Muscle layer of duodenum (tissue), 2 donors: ENCODE measurements at regions not wholly inside any gene's neighbourhood (a gene's known extent, or its start where the extent isn't known, plus 50 kb on each side); places are given as distances from the start of the nearest gene placed in this dataset.
A peak's percentile ranks its signal among the peaks of the same experiment; 100 is the strongest.
"Not testable (repeated sequence)": the region's sequence is repeated elsewhere in the genome, so short reads cannot be mapped to it uniquely, and the experiment has no call there.

Experiments
- H3K27ac ChIP-seq: one replicate; pipeline ENCODE4 v1.7.0; 2013; ENCODE audit warnings: mild to moderate bottlenecking, low read length
- H3K27me3 ChIP-seq: one replicate; pipeline ENCODE4 v1.7.0; 2013; ENCODE audit warnings: low read depth, mild to moderate bottlenecking, control low read depth, low read length
- H3K36me3 ChIP-seq, 2 donors: one replicate each; pipeline ENCODE4 v1.7.0; 2013; ENCODE audit warnings: low read length in 2 of 2, control low read depth in 1 of 2, mild to moderate bottlenecking in 1 of 2; ENCODE audit not compliant: insufficient read depth in 2 of 2, control insufficient read depth in 1 of 2
- H3K4me1 ChIP-seq, 2 donors: one replicate each; pipeline ENCODE4 v1.7.0; 2013; ENCODE audit warnings: low read length in 2 of 2, mild to moderate bottlenecking in 2 of 2, control low read depth in 1 of 2, moderate library complexity in 1 of 2; ENCODE audit not compliant: insufficient read depth in 2 of 2, control insufficient read depth in 1 of 2
- H3K4me3 ChIP-seq, 2 donors: one replicate each; pipeline ENCODE4 v1.7.0; 2013; ENCODE audit warnings: low read length in 2 of 2, low read depth in 1 of 2, mild to moderate bottlenecking in 1 of 2
- H3K9me3 ChIP-seq, 2 donors: one replicate each; pipeline ENCODE4 v1.7.0; 2013; ENCODE audit warnings: low read length in 2 of 2, control low read depth in 1 of 2, mild to moderate bottlenecking in 1 of 2; ENCODE audit not compliant: control insufficient read depth in 1 of 2
- donor health status: healthy.

DNA sequence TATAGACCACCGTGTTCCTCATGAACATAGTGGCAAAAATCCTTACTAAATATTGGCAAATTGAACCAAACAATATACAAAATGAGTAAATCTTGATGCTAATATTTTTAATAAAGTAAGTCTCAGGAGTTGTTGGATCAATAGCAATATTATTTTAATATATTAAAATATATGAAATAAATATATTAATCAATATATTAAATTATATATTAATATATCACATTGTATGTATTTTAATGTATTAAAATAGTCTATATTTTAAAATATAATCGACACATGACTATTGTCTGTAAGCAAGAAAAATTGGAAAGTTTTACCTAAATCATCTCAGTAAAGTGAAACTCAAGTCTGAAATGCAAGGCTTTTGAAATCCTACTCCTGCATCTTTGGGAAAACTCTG, 78.9 kb upstream of the GJB6 start:
- H3K4me3 ChIP-seq: no peak overlapping the region
- no peaks in the 10 kb centered on the region for H3K27me3 ChIP-seq
- H3K27ac ChIP-seq: no peak overlapping the region
- H3K9me3 ChIP-seq: peaks cover 3 to 10% of the 10 kb centered on the region in 2 donors
- no peaks in the 10 kb centered on the region for H3K36me3 ChIP-seq
- H3K4me1 ChIP-seq: no peaks in the 10 kb centered on the region

- H3K4me1 ChIP-seq: no peaks in the 10 kb centered on the region
These were observed 73.9 kb upstream of the GJB6 start for GRCh38 chr13:20306039-20306438.

GRCh38 chr13:20305587-20305986, 73.5 kb upstream of the GJB6 start:
- Histone ChIP-seq H3K36me3 (no peaks in the 10 kb centered on the region), H3K27ac (no peak overlapping the region), H3K4me3 (no peak overlapping the region), H3K27me3 (peaks cover 4% of the 10 kb centered on the region), H3K4me1 (no peaks in the 10 kb centered on the region), H3K9me3 (peaks cover 3 to 10% of the 10 kb centered on the region in 2 donors)

More at GRCh38 chr13:20306039-20306438, 73.9 kb upstream of the GJB6 start:
- Histone ChIP-seq H3K9me3 (peaks cover 3 to 10% of the 10 kb centered on the region in 2 donors), H3K4me3 (no peak overlapping the region), H3K27ac (no peak overlapping the region), H3K27me3 (peaks cover 2% of the 10 kb centered on the region), H3K36me3 (no peaks in the 10 kb centered on the region)

GRCh38 chr13:20304061-20304460, 71.9 kb upstream of the GJB6 start:
- H3K27ac ChIP-seq, H3K36me3 ChIP-seq, H3K4me1 ChIP-seq, H3K27me3 ChIP-seq, H3K9me3 ChIP-seq, H3K4me3 ChIP-seq: not testable (repeated sequence)

DNA sequence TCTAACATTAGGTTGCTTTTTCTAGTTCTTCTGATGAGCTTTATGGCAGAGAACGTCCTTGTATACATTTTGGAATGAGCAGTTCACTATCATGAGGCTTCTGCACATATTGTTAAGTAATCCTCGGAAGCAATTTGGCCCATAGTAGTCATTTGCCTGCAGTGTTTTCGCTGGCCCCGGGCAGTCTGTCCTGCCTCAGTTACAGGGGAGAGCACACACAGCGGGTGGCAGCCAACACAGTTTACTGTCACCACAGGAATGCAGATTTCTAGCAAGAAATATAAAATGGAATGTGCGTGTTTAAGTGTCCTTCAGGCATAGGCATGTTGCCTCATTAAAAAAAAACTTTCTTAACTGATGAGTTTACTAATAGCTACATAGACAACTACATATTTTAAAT, 71.5 kb upstream of the GJB6 start:
- Histone ChIP-seq H3K9me3 (peaks cover 3 to 10% of the 10 kb centered on the region in 2 donors), H3K27me3 (peaks cover 4% of the 10 kb centered on the region), H3K4me1 (no peaks in the 10 kb centered on the region), H3K4me3 (no peak overlapping the region), H3K36me3 (no peaks in the 10 kb centered on the region), H3K27ac (no peak overlapping the region)

DNA sequence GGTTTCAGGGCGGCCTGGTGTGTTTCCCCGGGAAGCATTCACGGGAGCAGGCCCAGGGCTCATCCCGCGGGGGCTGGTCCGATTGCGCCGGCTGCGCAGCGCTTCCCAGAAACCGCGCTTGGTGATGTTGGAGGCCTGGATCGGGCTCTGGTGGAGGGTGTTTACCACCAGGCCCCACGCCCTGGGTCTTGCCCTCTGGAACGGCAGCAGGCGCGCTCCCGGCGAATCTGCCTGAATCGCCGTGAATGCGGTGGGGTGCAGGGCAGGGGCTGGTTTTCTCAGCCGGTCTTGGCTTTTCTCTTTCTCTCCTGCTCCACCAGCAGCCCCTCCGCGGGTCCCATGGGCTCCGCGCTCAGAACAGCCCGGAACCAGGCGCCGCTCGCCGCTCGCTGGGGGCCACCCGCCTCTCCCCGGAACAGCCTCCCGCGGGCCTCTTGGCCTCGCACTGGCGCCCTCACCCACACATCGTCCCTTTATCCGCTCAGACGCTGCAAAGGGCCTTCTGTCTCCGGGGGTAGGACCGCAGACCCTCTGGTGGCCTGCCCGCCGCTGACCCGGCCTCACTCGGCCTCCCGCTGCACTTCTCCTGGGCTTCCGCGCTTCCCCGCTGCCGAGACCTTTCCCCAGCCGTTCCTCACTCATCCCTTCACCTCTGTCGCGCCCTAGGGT, 69.4 kb upstream of the GJB6 start:
- H3K36me3 ChIP-seq: no peaks in the 10 kb centered on the region
- no peaks in the 10 kb centered on the region for H3K9me3 ChIP-seq
- no peak overlapping the region for H3K27ac ChIP-seq
- peak overlapping the region in 1 of 2 donors; percentile 39 for H3K4me3 ChIP-seq
- peaks cover 11% of the 10 kb centered on the region for H3K27me3 ChIP-seq
- H3K4me1 ChIP-seq: no peaks in the 10 kb centered on the region

GRCh38 chr13:20301015-20301402, 68.9 kb upstream of the GJB6 start:
- no peak overlapping the region for H3K27ac ChIP-seq

GRCh38 chr13:20297181-20297580, 65.1 kb upstream of the GJB6 start:
- Histone ChIP-seq H3K9me3 (no peaks in the 10 kb centered on the region), H3K27me3 (peaks cover 11% of the 10 kb centered on the region)

More at GRCh38 chr13:20301015-20301402, 68.9 kb upstream of the GJB6 start:
- H3K36me3 ChIP-seq: no peaks in the 10 kb centered on the region
- H3K4me1 ChIP-seq: no peaks in the 10 kb centered on the region
- peak overlapping the region in 1 of 2 donors; percentile 39 for H3K4me3 ChIP-seq
- H3K27me3 ChIP-seq: peaks cover 11% of the 10 kb centered on the region
- H3K9me3 ChIP-seq: no peaks in the 10 kb centered on the region

DNA sequence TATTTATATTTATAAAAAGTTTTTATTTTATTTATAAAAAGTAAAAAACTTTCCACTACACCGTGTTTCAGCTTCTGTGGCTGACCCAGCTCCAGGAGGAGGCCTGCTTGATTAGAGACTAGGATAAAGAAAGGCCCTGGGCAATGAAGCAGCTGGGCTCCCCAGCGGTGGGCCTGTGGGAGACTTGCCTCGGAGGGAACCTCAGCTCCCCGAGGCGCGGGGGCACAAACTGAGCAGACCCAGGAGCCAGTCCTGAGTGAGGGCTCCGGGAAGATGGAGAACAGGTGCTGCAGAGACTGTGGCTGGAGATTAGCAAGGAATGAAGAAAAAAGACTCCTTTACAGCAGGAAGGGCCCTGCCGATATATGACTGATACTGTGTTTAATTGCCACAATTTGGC, 63.8 kb upstream of the GJB6 start:
- H3K36me3 ChIP-seq: no peaks in the 10 kb centered on the region
- peaks cover 8% of the 10 kb centered on the region for H3K27me3 ChIP-seq
- no peaks in the 10 kb centered on the region for H3K4me1 ChIP-seq
- H3K27ac ChIP-seq: no peak overlapping the region
- no peaks in the 10 kb centered on the region for H3K9me3 ChIP-seq
- no peak overlapping the region for H3K4me3 ChIP-seq

More at GRCh38 chr13:20297181-20297580, 65.1 kb upstream of the GJB6 start:
- Histone ChIP-seq H3K4me3 (no peak overlapping the region), H3K4me1 (no peaks in the 10 kb centered on the region), H3K36me3 (no peaks in the 10 kb centered on the region), H3K27ac (no peak overlapping the region)

GRCh38 chr13:20294497-20294896, 62.4 kb upstream of the GJB6 start:
- H3K4me3 ChIP-seq: no peak overlapping the region
- H3K27me3 ChIP-seq: peaks cover 7% of the 10 kb centered on the region
- no peaks in the 10 kb centered on the region for H3K9me3 ChIP-seq
- H3K27ac ChIP-seq: no peak overlapping the region
- H3K36me3 ChIP-seq: no peaks in the 10 kb centered on the region
- no peaks in the 10 kb centered on the region for H3K4me1 ChIP-seq

- H3K9me3 ChIP-seq, H3K27ac ChIP-seq, H3K36me3 ChIP-seq, H3K27me3 ChIP-seq, H3K4me3 ChIP-seq, H3K4me1 ChIP-seq: not testable (repeated sequence)
These were observed 60.2 kb upstream of the GJB6 start for GRCh38 chr13:20292301-20292700.

DNA sequence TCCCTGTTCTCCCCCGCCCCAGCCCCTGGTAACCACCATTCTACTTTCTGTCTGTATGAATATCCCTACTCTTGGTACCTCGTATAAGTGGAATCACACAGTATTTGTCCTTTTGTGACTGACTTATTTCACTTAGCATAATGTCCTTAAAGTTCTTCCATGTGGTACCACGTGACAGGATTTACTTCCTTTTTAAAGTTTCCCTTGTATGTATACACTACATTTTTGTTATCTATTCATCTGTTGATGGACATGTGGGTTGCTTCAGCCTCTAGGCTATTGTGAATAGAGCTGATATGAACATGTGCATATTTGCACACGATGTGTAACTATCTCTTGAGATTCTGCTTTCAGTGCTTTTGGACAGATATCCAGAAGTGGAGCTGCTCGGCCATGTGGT, 59.6 kb upstream of the GJB6 start:
- Histone ChIP-seq H3K4me3 (no peak overlapping the region), H3K9me3 (no peaks in the 10 kb centered on the region), H3K27me3 (no peaks in the 10 kb centered on the region), H3K4me1 (no peaks in the 10 kb centered on the region), H3K27ac (no peak overlapping the region), H3K36me3 (no peaks in the 10 kb centered on the region)
